ENCODE measurements at regions not wholly inside any gene's neighbourhood (a gene's known extent, or its start where the extent isn't known, plus 50 kb on each side); places are given as distances from the start of the nearest gene placed in this dataset.
"Not testable (repeated sequence)": the region's sequence is repeated elsewhere in the genome, so short reads cannot be mapped to it uniquely, and the experiment has no call there.

DNA sequence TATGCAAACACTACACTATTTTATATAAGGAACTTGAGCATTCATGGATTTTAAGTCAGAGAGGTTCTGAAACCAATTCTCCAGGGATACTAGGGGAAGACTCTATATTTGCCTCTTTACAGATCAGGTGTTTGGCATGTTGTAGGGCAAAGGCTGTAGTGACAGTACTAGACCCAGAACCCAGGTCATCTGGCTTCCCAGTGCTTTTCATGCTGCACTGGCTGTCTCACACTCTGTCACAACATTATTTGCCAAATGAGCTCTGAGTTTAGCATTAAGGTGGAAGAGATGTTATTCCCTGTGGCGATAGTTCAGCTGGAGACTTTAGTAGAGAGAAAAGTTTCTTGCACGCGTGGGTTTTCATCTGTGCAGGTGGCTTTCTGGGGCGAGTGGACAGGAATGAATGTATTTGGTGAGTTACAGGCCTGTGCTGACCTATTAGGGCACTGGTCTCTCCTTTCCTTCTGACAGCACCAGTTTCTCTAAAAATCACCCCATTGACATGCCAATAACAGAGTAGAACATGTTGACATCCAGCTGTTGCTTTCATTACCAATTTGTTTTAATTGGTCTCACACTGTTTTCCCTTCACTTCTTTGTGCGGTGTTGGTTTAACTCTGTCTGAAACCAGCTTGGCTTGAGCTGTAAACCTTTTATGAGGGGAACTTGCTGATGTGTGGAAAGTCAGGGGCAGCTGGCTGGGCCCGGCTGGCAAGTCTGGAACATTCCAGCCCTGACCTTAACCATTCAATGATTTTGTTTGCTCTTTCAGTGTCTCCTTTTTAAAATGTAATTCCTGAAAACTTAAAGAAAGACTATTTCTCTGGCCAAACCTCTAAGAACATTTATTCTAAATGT, 643.0 kb upstream of the FAM98A start:
- DNase-seq, result no peak

GRCh38 chr2:34239511-34239910, 640.4 kb upstream of the FAM98A start:
- no peak for DNase-seq

DNA sequence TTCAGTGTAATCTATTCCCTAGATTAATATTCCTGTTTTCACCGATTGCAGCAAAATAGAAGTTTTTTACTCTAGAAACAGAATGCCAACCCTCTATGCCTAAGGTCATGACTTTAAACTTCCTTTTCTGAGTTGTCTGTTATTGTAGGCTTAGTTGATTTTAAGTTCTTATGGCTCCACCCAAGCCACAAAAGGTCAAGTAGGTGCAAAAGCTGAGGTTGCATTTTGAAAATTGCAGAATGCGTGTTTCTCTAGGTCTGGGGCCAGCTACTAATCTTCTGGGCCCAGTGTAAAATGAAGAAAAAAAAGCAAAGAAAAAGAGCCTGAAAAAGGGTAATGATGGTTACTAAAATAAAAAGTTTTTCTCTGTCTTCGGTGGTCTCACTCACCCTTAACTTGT, 635.7 kb upstream of the FAM98A start:
- DNase-seq, result no peak

GRCh38 chr2:34229998-34230397, 630.9 kb upstream of the FAM98A start:
- DNase-seq, result no peak

- no peak for DNase-seq
Measured at GRCh38 chr2:34215174-34215573, 616.1 kb upstream of the FAM98A start.

GRCh38 chr2:34210382-34210781, 611.3 kb upstream of the FAM98A start:
- DNase-seq, result not testable (repeated sequence)

DNA sequence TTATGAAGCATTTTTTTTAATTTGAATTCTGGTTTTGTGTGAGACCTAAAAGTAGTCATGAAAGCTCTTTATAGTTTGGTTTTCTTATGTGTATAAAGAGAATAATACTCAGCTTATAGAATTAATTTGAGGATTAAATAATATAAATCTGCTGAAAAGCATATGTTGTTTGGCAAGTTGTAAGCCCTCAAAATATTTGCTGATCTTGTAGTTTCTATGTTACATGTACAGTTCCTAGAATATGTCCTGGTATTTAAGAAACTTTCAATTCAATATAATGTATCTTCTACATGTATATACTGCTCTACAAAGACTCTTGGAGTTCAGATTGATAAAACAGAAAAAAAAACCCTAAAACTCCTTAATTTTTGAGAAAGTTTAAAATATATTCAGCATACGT, 605.5 kb upstream of the FAM98A start:
- no peak for DNase-seq

- DNase-seq, result no peak
Measured at GRCh38 chr2:34201099-34201498, 602.0 kb upstream of the FAM98A start.

DNA sequence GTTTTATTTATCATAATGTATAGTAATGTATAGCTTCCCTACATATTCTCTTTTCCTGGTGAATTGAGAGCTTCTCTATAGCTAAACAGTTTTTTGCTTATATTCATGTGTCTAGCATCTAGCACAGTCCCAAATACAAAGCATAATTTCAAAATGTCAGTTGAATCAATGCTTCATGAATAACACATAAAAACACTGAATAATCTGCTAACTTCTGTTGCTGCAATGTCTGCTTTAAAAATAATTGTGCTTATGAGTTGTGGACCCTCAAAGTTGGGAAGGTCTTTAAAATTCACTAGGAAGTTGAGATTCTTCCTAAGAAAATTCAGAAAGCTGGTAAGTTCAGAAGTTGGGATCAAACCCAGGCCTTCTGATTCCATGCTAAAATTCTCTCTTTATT, 600.9 kb upstream of the FAM98A start:
- no peak for DNase-seq

- DNase-seq, result no peak
Measured at GRCh38 chr2:34193164-34193563, 594.1 kb upstream of the FAM98A start.

DNA sequence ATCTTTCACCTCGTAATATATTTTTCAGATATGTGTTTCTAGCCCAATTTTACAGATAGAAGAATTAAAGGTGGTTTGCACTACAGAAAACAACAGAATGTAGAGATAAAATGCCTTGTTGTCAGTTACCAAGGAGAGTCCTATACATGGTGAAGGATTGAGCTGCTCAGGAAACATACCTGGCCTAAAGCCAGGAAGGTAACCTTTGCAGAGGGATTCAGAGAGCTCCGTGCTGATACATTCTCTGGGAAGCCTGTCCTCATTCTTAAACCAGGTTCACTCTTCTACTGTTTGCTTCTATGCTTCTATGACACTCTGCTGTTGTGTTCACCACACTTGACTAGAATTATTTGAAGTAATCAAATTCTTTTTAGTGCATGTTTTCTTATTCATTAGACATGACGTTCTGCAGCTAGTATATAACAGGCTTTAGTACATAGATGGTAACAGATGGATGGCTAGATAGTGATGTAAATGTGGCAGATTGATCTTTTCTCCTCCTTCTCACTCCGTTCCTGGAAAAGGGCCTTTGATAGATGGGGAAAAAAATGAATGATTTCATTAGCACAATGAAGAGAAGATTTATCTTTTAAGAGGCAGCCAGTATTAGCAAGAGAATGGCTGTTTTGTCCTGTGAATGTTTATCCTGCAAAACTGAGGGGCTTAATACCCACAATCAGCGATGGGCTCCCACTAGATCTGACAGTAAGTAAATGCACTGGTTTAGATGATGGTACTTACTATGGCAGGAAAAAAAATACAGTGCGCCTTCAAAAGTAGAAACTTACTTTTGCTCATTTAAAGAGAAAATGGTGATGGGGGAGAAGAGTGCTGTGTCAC, 589.6 kb upstream of the FAM98A start:
- DNase-seq, result no peak

DNA sequence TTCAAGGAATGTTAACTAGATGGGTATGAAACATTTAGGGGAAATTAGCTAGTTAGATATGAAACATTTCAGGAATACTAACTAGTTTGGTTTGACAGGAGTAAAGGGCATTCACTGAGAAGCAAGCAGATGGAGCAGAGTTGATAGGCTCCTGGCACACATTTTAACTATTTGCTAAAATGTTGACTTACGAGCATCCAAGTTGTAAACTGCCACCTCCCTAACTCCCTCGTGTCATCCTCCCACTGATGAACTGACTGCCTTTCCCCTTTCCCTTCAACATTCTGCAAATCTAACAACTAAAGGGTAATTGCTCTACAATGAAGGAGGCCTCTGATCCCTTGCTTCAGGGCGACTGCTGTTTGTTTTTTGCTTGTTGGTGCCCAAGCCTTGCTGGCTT, 580.4 kb upstream of the FAM98A start:
- DNase-seq, result no peak

DNA sequence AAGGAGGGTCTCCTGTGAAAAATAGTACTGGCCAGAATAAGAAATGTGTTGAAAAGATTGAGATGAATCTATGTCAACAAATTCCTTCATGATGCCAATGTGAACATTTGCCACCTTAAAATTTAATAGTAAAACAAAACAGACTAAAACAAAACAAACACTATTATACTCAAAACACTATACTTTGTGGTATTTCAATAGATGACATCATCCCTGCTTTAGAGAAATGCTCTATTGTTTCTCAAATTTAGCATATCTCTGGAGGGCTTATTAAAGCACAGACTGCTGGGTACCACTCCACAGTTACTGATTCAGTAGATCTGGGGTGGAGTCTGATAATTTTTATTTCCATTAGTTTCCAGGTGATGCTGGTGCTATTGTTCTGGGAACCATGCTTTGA, 579.4 kb upstream of the FAM98A start:
- DNase-seq, result no peak

DNA sequence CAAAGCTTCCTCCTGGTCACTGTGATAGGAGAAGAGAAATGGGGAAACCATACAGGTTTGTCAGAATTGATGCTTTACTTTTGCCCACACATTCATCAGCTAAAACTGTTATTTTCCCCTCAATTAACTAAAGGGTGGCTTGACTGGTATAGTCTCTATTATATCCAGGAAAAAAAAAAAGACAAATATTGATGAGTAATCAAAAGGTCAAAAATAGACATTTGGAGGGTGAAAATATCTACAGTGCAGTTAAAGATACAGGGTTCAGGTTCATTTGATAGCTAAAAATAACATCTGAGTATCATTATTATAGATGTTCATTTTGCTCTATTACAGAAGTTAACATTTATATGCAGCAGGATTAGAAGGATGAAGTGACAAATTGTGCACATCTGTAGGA, 577.6 kb upstream of the FAM98A start:
- DNase-seq, result no peak

DNA sequence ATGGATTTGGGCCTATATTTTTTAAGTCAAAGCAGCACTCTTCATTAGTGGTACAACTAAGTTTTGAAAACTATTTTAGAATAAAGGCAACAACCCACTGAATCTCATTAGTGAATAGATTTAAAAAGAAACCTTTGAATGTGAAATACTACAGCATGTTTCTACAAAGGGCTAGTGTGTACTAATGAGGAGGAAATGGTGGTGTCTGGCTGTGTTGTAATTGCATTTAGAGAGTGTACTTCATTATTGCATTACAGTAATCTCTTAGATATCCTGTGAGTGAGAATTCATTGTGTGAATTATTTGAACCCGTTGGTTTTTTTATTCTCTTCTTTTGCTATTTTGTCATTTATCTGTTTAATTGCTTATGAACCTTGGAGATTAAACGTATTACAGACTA, 575.4 kb upstream of the FAM98A start:
- DNase-seq, result no peak

DNA sequence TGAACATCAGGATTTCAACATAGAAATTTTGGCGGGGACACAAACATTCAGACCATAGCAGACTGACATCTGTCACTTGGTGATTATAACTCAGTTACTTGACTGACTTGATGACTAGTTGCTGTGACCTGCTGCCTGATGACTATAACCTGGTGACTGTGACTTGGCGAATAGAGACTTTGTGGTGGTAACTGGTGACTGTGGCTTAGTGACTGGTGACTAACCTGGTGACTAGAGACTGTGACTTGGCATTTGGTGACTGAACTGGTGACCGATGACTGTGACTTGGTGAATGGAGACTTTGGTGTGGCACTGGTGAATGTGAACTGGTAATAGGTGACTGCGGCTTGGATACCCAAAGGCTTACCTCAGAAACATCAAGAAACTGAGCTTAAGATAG, 563.1 kb upstream of the FAM98A start:
- DNase-seq, result no peak

DNA sequence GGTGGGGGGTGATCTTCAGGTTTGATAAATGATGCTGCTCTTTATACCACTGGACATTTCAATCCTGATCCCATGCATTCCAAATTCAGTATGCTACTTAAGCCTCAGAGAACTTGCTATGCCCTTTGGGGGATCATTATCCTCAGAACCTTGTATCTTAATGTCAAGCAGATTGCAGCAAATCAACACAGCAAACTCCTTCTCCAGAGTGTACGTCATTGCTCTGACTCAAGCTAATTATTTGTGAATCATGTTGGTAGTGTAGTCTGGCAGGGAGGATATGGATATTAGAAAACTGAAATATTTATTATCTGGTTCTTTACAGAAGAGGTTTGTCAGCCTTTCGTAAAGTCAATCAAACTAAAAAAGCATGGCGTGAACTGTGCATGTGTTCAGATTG, 562.5 kb upstream of the FAM98A start:
- no peak for DNase-seq

DNA sequence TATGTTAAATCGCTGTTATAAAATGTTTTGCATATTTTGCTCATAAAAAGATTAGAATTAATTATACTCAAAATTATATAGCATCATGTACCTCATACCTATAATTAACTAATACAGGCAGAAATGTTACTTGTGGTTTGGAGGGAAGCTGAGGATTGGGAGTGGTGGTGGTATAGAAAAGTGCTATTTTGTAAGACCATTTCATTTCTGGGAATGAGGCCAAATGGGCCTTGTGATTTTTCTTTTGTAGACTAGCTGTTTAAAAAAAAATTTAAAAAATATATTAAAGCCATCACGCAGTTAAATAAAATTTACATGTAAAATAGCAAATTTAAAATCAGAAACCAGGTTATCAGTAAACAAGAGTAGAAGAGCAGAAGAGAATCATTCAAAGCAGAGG, 560.8 kb upstream of the FAM98A start:
- no peak for DNase-seq

DNA sequence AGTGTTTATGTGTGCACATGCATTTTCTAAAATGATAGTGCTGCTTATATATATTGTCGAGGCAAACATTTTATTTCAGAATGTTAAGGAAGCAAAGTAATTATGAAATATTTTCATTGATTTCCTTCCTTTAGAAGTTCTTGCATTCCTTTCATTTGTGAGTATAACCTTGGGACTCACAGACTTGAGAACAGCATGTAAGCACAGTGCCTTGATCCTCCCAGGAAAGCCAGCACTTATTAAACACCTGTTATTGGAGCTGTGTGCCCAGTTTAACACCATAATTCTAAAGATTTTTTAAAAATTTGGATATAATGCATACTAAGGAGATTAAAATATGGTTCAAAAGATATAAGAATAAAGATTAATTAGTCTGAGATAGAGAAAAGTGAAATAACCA, 554.4 kb upstream of the FAM98A start:
- DNase-seq, result no peak

DNA sequence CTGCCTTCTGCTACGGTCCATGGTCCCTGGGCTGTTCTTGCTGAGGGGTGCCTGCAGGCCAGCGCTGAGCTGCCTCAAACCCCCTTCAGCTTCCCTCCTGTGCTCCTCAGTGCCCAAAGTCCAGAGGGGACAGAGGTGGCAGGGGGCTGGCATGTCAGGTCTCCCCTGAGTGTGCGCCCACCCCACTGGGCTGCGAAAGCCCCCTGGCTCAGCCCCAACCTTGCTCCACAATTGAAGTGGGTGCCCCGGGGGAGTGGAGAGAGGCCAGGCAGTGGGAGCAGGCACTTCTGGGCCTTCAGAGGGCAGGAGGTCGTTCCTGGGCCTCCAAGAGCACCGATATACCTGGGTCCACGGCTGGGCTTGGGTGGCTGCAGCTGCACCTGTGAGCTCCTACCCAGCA, 548.7 kb upstream of the FAM98A start:
- DNase-seq, result no peak

DNA sequence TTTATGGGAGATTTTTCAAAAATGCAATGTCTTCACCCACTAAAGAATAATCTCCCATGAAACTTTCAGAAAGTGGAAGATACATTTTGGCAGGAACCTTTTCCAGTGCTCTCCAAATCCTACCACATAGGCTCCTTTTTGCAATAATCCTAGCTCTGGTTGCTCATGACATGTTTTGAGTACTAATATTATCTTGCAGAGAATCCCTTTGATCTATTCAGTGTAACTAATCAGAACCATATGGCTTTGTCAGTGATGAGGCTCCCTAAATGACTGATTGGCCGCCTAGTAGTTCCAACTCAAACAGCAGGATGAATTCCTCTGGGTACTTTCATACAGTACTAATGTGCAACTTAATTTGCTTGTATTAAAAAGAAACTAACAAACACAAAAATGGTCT, 544.0 kb upstream of the FAM98A start:
- no peak for DNase-seq

GRCh38 chr2:34142531-34143008, 543.5 kb upstream of the FAM98A start:
- not testable (repeated sequence) for DNase-seq

DNA sequence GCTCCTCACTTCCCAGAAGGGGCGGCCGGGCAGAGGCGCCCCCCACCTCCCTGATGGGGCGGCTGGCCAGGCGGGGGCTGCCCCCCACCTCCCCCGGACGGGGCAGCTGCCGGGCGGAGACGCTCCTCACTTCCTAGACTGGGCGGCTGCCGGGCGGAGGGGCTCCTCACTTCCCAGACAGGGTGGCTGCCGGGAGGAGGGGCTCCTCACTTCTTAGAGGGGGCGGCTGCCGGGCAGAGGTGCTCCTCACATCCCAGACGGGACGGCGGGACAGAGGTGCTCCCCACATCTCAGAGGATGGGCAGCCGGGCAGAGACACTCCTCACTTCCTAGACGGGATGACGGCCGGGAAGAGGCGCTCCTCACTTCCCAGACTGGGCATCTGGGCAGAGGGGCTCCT, 534.0 kb upstream of the FAM98A start:
- DNase-seq, result not testable (repeated sequence)

- no peak for DNase-seq
Measured at GRCh38 chr2:34126279-34126678, 527.2 kb upstream of the FAM98A start.
